ENCODE measurements at regions not wholly inside any gene's neighbourhood (a gene's known extent, or its start where the extent isn't known, plus 50 kb on each side); places are given as distances from the start of the nearest gene placed in this dataset.

DNA sequence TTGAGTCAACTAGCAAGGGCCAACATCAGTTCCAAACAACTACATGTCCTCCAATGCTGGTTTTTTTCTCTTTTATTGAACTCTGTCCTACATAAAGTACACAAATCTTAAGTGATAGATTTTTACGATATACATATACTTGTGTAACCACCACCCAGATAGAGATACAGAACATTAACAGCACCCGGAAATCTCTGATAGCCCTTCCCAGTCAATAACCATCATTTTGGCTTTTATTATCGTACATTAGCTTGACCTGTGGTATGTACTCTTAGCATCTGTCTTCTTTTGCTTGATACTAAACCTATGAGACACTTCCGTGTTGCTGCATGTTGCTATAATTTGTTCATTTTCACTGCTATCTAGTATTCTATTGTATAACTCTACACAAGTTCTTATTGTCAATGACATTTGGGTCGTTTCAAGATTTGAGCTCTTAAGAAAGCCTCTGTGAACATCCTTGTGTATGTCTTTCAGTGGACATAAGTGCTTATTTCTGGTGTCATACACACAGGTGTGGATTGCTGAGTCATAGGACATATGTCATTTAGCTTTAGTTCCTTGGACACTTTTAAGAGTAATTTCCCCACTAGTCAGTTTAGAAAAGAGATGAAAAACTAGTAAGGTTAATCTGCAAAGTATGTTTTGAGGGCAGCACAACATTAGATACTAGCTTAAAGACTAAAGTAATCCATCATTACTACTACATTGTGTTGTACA lies 111.1 kb downstream of the PRLHR start:
- Mint-ChIP-seq H3K4me3 (no peak overlapping the region), H3K9me3 (peaks cover 7% of the 10 kb centered on the region), H3K4me1 (ENCODE audit: low read depth) (no peaks in the 10 kb centered on the region), H3K36me3 (ENCODE audit: low read depth) (no peaks in the 10 kb centered on the region), H3K27ac (no peak overlapping the region), H3K27me3 (peaks cover 12% of the 10 kb centered on the region)
- no peak for ATAC-seq
- ChIA-PET POLR2A (no interaction called here), CTCF (no interaction called here)
- TF ChIP-seq, protein P1, sequence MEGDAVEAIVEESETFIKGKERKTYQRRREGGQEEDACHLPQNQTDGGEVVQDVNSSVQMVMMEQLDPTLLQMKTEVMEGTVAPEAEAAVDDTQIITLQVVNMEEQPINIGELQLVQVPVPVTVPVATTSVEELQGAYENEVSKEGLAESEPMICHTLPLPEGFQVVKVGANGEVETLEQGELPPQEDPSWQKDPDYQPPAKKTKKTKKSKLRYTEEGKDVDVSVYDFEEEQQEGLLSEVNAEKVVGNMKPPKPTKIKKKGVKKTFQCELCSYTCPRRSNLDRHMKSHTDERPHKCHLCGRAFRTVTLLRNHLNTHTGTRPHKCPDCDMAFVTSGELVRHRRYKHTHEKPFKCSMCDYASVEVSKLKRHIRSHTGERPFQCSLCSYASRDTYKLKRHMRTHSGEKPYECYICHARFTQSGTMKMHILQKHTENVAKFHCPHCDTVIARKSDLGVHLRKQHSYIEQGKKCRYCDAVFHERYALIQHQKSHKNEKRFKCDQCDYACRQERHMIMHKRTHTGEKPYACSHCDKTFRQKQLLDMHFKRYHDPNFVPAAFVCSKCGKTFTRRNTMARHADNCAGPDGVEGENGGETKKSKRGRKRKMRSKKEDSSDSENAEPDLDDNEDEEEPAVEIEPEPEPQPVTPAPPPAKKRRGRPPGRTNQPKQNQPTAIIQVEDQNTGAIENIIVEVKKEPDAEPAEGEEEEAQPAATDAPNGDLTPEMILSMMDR (IDR thresholded peaks at IDR 0.05), result no peak
- intact Hi-C loops (cut with micrococcal nuclease), result no loop called here
- DNase-seq, result no peak

DNA sequence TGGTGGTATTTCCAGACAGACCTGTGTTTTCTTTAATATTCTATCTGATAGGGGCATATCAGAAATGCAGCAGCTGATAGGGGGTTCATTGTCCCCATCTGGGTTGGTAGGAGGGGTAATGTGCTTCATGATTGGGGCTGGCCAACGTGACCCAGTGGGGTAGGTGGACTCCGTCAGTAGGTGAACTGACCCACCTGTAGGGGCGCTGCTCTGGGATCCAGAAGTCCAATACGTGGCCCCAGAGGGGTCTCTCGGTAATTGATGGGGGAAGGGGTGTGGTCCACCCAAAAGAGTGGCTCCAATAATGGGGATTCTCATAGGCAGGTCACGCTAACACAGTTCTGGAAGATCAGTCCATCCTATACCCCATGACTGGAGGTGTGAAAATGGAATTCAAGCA lies 112.0 kb downstream of the PRLHR start:
- Mint-ChIP-seq H3K36me3 (ENCODE audit: low read depth) (no peaks in the 10 kb centered on the region), H3K4me1 (ENCODE audit: low read depth) (no peaks in the 10 kb centered on the region), H3K27me3 (peaks cover 12% of the 10 kb centered on the region), H3K4me3 (no peak overlapping the region), H3K27ac (no peak overlapping the region), H3K9me3 (peaks cover 3% of the 10 kb centered on the region)
- TF ChIP-seq, protein P1 (IDR thresholded peaks at IDR 0.05), result no peak
- no peak for ATAC-seq
- intact Hi-C loops (cut with micrococcal nuclease), result no loop called here
- POLR2A ChIA-PET, result no interaction called here
- CTCF ChIA-PET, result no interaction called here
- DNase-seq, result no peak

DNA sequence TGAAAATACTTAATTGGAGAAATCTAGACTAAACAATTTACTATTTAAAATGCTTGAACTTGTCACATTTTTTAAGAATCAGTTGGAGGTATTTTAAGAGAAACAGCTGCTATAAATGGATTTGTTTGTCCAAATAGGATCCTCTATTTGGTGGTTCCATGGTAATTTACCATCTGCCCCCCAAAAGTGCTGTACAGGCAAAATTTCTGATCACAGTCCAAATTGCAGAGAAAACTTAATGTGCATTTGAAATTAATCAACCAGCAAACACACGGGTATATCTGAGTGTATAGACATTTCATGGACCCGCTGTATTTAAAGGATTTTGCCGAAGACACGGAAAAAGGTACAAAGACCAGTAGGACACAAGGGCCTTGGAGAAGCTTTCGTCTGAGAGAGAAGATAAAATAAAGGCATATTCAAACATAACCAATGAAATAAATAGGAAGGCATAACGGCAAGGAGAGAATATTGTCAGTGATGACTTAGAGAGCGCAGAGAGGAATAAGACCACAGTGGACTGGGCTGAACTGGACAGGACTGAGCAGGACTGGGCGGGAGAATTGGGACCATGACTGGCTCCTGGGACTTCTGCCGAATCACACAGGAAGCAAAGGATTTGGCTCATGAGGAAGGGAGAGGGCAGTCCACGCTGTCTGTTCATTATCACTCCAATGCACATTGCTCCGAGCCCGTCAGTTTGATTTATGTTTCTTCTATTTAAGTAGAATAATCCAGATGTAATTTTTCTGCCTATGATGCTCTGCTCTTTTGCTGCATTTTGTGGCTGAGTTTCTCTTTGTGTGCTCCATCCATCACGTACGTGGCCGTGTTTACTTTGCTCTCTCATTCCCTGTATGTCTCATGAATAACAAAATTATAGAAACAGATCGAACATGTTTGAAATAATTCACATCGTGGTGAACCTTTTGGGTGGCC lies 112.8 kb downstream of the PRLHR start:
- H3K4me3 Mint-ChIP-seq, result no peak overlapping the region
- intact Hi-C loops (cut with micrococcal nuclease), result no loop called here
- no peaks in the 10 kb centered on the region for H3K36me3 Mint-ChIP-seq (ENCODE audit: low read depth)
- ChIA-PET CTCF (no interaction called here), POLR2A (no interaction called here)
- H3K27ac Mint-ChIP-seq, result no peak overlapping the region
- TF ChIP-seq, protein P1 (IDR thresholded peaks at IDR 0.05), result no peak
- H3K9me3 Mint-ChIP-seq, result peaks cover 3% of the 10 kb centered on the region
- H3K27me3 Mint-ChIP-seq, result peaks cover 12% of the 10 kb centered on the region
- no peak for DNase-seq
- no peaks in the 10 kb centered on the region for H3K4me1 Mint-ChIP-seq (ENCODE audit: low read depth)
- no peak for ATAC-seq

DNA sequence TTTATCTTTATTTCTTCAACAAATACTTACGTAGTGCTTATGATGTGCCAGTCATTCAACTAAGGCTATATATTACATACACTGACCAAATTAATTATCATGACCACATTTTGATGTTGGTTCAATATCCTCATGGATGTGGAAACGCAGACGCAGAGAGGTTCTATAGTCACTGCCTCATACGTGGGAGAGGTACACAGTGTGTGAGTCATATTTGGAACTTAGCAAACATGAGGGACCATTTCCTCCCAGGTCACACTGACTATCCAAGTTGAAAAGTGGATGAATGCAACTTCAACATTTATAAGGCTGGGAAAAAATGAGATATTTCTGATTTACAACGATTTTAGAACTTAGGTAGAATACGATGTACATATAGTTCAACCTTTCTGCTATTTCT lies 113.6 kb downstream of the PRLHR start:
- ATAC-seq (no peak), DNase-seq (no peak)
- H3K9me3 Mint-ChIP-seq, result peaks cover 3% of the 10 kb centered on the region
- TF ChIP-seq, protein P1 (IDR thresholded peaks at IDR 0.05), result no peak
- H3K4me3 Mint-ChIP-seq, result no peak overlapping the region
- ChIA-PET POLR2A (no interaction called here), CTCF (no interaction called here)
- intact Hi-C loops (cut with micrococcal nuclease), result no loop called here
- no peaks in the 10 kb centered on the region for H3K36me3 Mint-ChIP-seq (ENCODE audit: low read depth)
- peaks cover 15% of the 10 kb centered on the region for H3K27me3 Mint-ChIP-seq
- no peaks in the 10 kb centered on the region for H3K4me1 Mint-ChIP-seq (ENCODE audit: low read depth)
- no peak overlapping the region for H3K27ac Mint-ChIP-seq

DNA sequence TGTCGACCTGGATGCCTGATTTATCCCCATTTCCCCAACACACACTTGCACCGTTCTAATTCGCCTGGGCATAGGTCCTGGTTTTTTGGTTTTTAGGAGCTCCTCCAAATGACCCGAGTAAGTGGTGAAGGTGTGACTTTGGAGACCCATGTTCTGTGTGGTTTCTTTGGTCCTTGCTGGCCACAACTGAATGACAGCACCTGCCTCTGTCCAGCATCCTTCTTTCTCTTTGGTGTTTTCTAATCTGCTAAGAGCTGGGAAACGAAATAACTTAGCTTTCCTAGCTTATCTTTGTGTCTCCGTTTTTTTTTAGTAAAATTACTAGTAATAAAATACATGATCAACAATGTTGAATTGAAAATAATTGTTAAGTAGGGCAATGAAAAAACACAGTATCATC lies 120.2 kb downstream of the PRLHR start:
- no peaks in the 10 kb centered on the region for H3K4me1 Mint-ChIP-seq (ENCODE audit: low read depth)
- ATAC-seq, result no peak
- CTCF ChIA-PET, result interaction anchor here (1.3 kb wide), 1 partner anchor 15 kb away, joined by 10 read pairs; no protein-coding TSS in a partner anchor
- TF ChIP-seq, protein P1 (IDR thresholded peaks at IDR 0.05), result no peak
- H3K27ac Mint-ChIP-seq, result no peak overlapping the region
- no peak for DNase-seq
- peaks cover 10% of the 10 kb centered on the region for H3K27me3 Mint-ChIP-seq
- intact Hi-C loops (cut with micrococcal nuclease), result no loop called here
- H3K36me3 Mint-ChIP-seq (ENCODE audit: low read depth), result no peaks in the 10 kb centered on the region
- POLR2A ChIA-PET, result no interaction called here
- no peak overlapping the region for H3K4me3 Mint-ChIP-seq
- H3K9me3 Mint-ChIP-seq, result peaks cover 3% of the 10 kb centered on the region
